Activated CD4-positive, alpha-beta memory T cell treated with anti-CD3 and anti-CD28 coated beads, Interleukin-2, amount 10 ng/mL, durations not matched to agents 7 days and 5 days (primary cell): ENCODE measurements at regions not wholly inside any gene's neighbourhood (a gene's known extent, or its start where the extent isn't known, plus 50 kb on each side); places are given as distances from the start of the nearest gene placed in this dataset.
"Not testable (repeated sequence)": the region's sequence is repeated elsewhere in the genome, so short reads cannot be mapped to it uniquely, and the experiment has no call there.

ENCODE experiments used
- CTCF ChIA-PET: fragments of 350-600 bp; sonication (Branson Sonifier 250); formaldehyde crosslinking; loops from one replicate; lab custom pipeline; 2021; ENCODE audit warnings: antibody characterized with exemption, inconsistent platforms; lab: Charles Lee
- POLR2A ChIA-PET: fragments of 350-600 bp; sonication (Branson Sonifier 250); formaldehyde crosslinking; loops from one replicate; lab custom pipeline; 2021; ENCODE audit warnings: antibody characterized with exemption; lab: Charles Lee
- DNase-seq: peaks from one replicate; pipeline ENCODE4 v3.0.0-alpha.2; 2020
- H3K27ac Mint-ChIP-seq: one replicate; pipeline ENCODE4 v1.8.0; 2021; ENCODE audit warnings: mild to moderate bottlenecking, mixed read lengths
- H3K27me3 Mint-ChIP-seq: one replicate; pipeline ENCODE4 v1.8.0; 2021; ENCODE audit warnings: mixed read lengths
- H3K36me3 Mint-ChIP-seq: one replicate; pipeline ENCODE4 v1.8.0; 2021; ENCODE audit warnings: low read depth, mixed read lengths
- H3K4me1 Mint-ChIP-seq: one replicate; pipeline ENCODE4 v1.8.0; 2021; ENCODE audit warnings: mixed read lengths
- H3K4me3 Mint-ChIP-seq: one replicate; pipeline ENCODE4 v1.8.0; 2021; ENCODE audit warnings: mild to moderate bottlenecking, mixed read lengths
- H3K9me3 Mint-ChIP-seq: one replicate; pipeline ENCODE4 v1.8.0; 2021; ENCODE audit warnings: mixed read lengths

- H3K27ac Mint-ChIP-seq = no peak overlapping the region
- no peaks in the 10 kb centered on the region for H3K36me3 Mint-ChIP-seq
- ChIA-PET POLR2A (no interaction called here), CTCF (no interaction called here)
- DNase-seq = no peak
- no peaks in the 10 kb centered on the region for H3K27me3 Mint-ChIP-seq
- H3K4me1 Mint-ChIP-seq = no peaks in the 10 kb centered on the region
- H3K4me3 Mint-ChIP-seq = no peak overlapping the region
- H3K9me3 Mint-ChIP-seq = peaks cover 10% of the 10 kb centered on the region
Measured at GRCh38 chr14:28966416-28967233, 200.0 kb downstream of the FOXG1 start.

GRCh38 chr14:28975084-28975483 is 208.5 kb downstream of the FOXG1 start:
- H3K9me3 Mint-ChIP-seq = peaks cover 21% of the 10 kb centered on the region
- H3K4me3 Mint-ChIP-seq = no peak overlapping the region
- POLR2A ChIA-PET = no interaction called here
- no peaks in the 10 kb centered on the region for H3K27me3 Mint-ChIP-seq
- H3K27ac Mint-ChIP-seq = no peak overlapping the region
- CTCF ChIA-PET = no interaction called here
- no peaks in the 10 kb centered on the region for H3K4me1 Mint-ChIP-seq
- no peaks in the 10 kb centered on the region for H3K36me3 Mint-ChIP-seq
- DNase-seq = no peak

- POLR2A ChIA-PET = no interaction called here
- Mint-ChIP-seq H3K4me1 (no peaks in the 10 kb centered on the region), H3K27me3 (no peaks in the 10 kb centered on the region), H3K4me3 (no peak overlapping the region), H3K36me3 (no peaks in the 10 kb centered on the region), H3K9me3 (peaks cover 30% of the 10 kb centered on the region), H3K27ac (no peak overlapping the region)
- CTCF ChIA-PET = no interaction called here
- no peak for DNase-seq
Measured at GRCh38 chr14:28982228-28982627, 215.6 kb downstream of the FOXG1 start.

GRCh38 chr14:28983279-28983678 is 216.7 kb downstream of the FOXG1 start:
- H3K9me3 Mint-ChIP-seq = peaks cover 32% of the 10 kb centered on the region
- CTCF ChIA-PET = no interaction called here
- no peak overlapping the region for H3K27ac Mint-ChIP-seq
- no peak for DNase-seq
- H3K36me3 Mint-ChIP-seq = no peaks in the 10 kb centered on the region
- POLR2A ChIA-PET = no interaction called here
- no peak overlapping the region for H3K4me3 Mint-ChIP-seq
- no peaks in the 10 kb centered on the region for H3K4me1 Mint-ChIP-seq
- no peaks in the 10 kb centered on the region for H3K27me3 Mint-ChIP-seq

GRCh38 chr14:28987516-28987915 is 220.9 kb downstream of the FOXG1 start:
- Mint-ChIP-seq H3K36me3 (no peaks in the 10 kb centered on the region), H3K4me3 (no peak overlapping the region), H3K4me1 (no peaks in the 10 kb centered on the region), H3K9me3 (peaks cover 11% of the 10 kb centered on the region), H3K27me3 (no peaks in the 10 kb centered on the region), H3K27ac (no peak overlapping the region)
- DNase-seq = no peak
- ChIA-PET CTCF (no interaction called here), POLR2A (no interaction called here)

- H3K9me3 Mint-ChIP-seq, H3K27ac Mint-ChIP-seq, H3K4me1 Mint-ChIP-seq, DNase-seq, H3K36me3 Mint-ChIP-seq, H3K4me3 Mint-ChIP-seq, H3K27me3 Mint-ChIP-seq, CTCF ChIA-PET, POLR2A ChIA-PET: not testable (repeated sequence)
Measured at GRCh38 chr14:28997196-28997595, 230.6 kb downstream of the FOXG1 start.

GRCh38 chr14:28999656-29000055 is 233.1 kb downstream of the FOXG1 start:
- ChIA-PET POLR2A (no interaction called here), CTCF (no interaction called here)
- H3K4me1 Mint-ChIP-seq = no peaks in the 10 kb centered on the region
- H3K27me3 Mint-ChIP-seq = no peaks in the 10 kb centered on the region
- H3K4me3 Mint-ChIP-seq = no peak overlapping the region
- no peak for DNase-seq
- no peak overlapping the region for H3K27ac Mint-ChIP-seq
- H3K36me3 Mint-ChIP-seq = no peaks in the 10 kb centered on the region
- peaks cover 14% of the 10 kb centered on the region for H3K9me3 Mint-ChIP-seq

- Mint-ChIP-seq H3K4me3 (no peak overlapping the region), H3K9me3 (peaks cover 14% of the 10 kb centered on the region), H3K27me3 (no peaks in the 10 kb centered on the region), H3K27ac (no peak overlapping the region), H3K4me1 (no peaks in the 10 kb centered on the region), H3K36me3 (no peaks in the 10 kb centered on the region)
- ChIA-PET CTCF (no interaction called here), POLR2A (no interaction called here)
- no peak for DNase-seq
Measured at GRCh38 chr14:29005647-29006046, 239.1 kb downstream of the FOXG1 start.

- DNase-seq = no peak
- Mint-ChIP-seq H3K27ac (no peak overlapping the region), H3K9me3 (peaks cover 18% of the 10 kb centered on the region), H3K27me3 (no peaks in the 10 kb centered on the region), H3K4me3 (no peak overlapping the region), H3K36me3 (no peaks in the 10 kb centered on the region), H3K4me1 (no peaks in the 10 kb centered on the region)
- CTCF ChIA-PET = no interaction called here
- POLR2A ChIA-PET = no interaction called here
Measured at GRCh38 chr14:29007990-29008389, 241.4 kb downstream of the FOXG1 start.

- Mint-ChIP-seq H3K4me3 (no peak overlapping the region), H3K9me3 (peaks cover 7% of the 10 kb centered on the region), H3K36me3 (no peaks in the 10 kb centered on the region), H3K27ac (no peak overlapping the region), H3K4me1 (no peaks in the 10 kb centered on the region), H3K27me3 (no peaks in the 10 kb centered on the region)
- CTCF ChIA-PET = no interaction called here
- DNase-seq = no peak
- POLR2A ChIA-PET = no interaction called here
Measured at GRCh38 chr14:29016050-29016900, 249.7 kb downstream of the FOXG1 start.

- POLR2A ChIA-PET, H3K27me3 Mint-ChIP-seq, H3K36me3 Mint-ChIP-seq, H3K27ac Mint-ChIP-seq, CTCF ChIA-PET, DNase-seq, H3K4me3 Mint-ChIP-seq, H3K4me1 Mint-ChIP-seq: not testable (repeated sequence)
- H3K9me3 Mint-ChIP-seq = peaks cover 12% of the 10 kb centered on the region
Measured at GRCh38 chr14:29023505-29023904, 256.9 kb downstream of the FOXG1 start.

- CTCF ChIA-PET, H3K4me1 Mint-ChIP-seq: not testable (repeated sequence)
Measured at GRCh38 chr14:29027441-29027840, 260.9 kb downstream of the FOXG1 start.

GRCh38 chr14:29027941-29028705 is 261.5 kb downstream of the FOXG1 start:
- H3K27ac Mint-ChIP-seq, DNase-seq, CTCF ChIA-PET, H3K4me1 Mint-ChIP-seq, H3K27me3 Mint-ChIP-seq, POLR2A ChIA-PET, H3K4me3 Mint-ChIP-seq, H3K36me3 Mint-ChIP-seq: not testable (repeated sequence)
- peaks cover 21% of the 10 kb centered on the region for H3K9me3 Mint-ChIP-seq

More at GRCh38 chr14:29027441-29027840, 260.9 kb downstream of the FOXG1 start:
- H3K27me3 Mint-ChIP-seq, H3K27ac Mint-ChIP-seq, H3K36me3 Mint-ChIP-seq, DNase-seq, POLR2A ChIA-PET, H3K4me3 Mint-ChIP-seq: not testable (repeated sequence)
- peaks cover 19% of the 10 kb centered on the region for H3K9me3 Mint-ChIP-seq
